Central memory CD4-positive, alpha-beta T cell (primary cell): ENCODE measurements at regions not wholly inside any gene's neighbourhood (a gene's known extent, or its start where the extent isn't known, plus 50 kb on each side); places are given as distances from the start of the nearest gene placed in this dataset.

Experiments
- DNase-seq: peaks from one replicate; pipeline ENCODE4 v3.0.0; 2022

DNA sequence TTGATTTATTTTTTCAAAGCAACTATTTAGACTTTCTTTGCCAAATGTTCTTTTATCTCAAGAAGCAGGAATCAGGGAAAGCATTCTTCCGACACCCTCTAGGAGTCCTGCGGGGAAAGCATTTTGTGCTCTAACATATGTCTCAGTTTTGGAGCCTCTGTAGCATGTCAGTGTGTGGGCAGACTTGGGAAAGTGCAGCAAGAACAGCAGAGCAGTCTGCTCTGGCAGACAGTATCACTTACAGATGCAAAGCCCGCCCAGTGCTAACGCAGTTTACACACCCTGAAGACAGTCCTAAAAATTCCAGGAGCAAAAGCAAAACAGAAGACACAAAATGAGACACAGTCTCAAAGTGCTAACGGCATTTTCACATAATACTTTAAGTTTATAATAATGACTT is 393.5 kb downstream of the KLF12 start:
- DNase-seq, result no peak

DNA sequence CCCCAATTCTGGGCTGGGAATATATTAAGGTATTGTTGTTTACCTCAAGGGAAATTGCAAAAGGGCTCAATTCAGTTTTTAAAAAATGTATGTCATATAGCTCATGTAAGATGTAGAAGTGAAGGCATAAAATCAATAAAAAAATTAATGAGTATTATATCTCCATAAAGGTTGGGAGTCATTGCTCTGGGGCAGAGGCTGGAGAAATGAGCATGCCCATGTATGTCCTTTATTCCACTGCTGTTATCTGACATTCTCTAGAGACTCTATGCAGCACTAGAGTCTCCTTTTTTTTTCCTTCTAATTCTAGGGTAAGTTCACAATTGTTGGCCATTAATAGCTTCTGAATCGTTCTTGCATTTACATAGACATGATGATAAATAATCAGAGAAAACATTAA is 394.8 kb downstream of the KLF12 start:
- no peak for DNase-seq

DNA sequence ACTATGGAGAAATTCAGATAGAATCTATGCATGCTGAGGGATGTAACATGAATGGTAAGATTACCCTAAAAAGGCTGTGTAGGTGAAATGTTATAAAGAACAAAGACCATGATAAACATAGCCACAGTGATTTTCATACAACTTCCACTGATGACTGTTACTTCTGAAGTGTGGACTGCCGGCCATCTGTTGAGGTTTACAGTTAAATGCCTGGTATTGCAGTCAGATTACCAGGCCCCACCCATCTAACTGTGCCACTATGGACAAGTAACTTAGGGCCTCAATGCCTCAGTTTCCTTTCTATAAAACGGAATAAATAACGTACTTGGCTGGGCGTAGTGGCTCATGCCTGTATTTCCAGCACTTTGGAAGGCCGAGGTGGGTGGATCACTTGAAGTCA is 395.6 kb downstream of the KLF12 start:
- DNase-seq, result no peak

DNA sequence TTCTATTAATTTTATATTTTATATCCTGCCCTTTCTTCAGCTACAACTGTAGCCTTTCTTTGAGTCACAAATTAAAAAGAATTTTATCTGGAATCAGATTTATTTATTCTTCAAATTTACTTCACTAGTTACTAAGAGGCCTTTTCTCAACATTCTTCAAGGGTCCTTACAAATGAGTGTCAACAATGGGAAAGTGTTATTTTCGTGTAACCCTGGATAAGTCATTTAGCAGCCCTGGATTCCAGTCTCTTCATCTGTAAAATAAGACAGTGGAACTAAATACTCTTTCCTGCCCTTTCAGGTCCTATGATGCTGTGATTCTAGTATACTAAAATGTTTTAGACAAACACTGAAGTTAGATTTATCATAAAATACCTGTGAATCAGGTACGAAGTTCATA is 397.0 kb downstream of the KLF12 start:
- DNase-seq, result no peak

DNA sequence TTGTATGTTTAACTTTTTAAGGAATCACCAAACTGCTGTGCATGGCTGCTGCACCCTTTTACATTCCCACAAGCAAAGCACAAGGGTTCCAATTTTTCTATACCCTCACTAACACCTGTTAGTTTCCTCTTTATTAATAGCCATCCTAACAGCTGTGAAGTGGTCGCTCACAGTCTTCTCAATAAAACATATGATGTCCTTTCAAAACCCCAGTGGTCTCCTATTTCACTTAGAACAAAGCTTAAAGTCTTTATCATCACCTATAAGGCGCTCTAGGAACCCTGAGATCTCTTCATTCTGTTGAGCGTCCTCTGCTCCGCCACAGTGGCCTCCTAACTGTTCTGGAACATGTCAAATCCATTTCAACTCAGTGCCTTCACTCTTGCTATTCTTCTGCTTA is 400.5 kb downstream of the KLF12 start:
- DNase-seq, result no peak

DNA sequence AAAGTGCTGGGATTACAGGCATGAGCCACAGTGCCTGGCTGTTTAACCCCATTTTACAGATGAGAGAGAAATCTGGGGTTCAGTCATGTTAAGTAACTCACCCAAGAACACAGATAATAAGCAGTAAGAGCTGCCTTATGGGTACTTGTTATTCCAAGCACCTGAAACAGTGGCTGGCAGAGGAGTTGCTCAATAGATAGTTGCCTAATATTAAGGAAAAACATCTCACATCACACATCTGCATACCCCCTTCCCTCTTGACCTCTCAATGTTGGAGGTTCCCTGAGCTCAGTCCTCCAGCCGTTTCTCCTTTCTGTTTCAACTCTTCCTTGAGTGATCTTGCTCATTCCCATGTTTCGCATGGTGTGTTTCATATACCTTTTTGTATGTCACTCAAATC is 401.9 kb downstream of the KLF12 start:
- no peak for DNase-seq

DNA sequence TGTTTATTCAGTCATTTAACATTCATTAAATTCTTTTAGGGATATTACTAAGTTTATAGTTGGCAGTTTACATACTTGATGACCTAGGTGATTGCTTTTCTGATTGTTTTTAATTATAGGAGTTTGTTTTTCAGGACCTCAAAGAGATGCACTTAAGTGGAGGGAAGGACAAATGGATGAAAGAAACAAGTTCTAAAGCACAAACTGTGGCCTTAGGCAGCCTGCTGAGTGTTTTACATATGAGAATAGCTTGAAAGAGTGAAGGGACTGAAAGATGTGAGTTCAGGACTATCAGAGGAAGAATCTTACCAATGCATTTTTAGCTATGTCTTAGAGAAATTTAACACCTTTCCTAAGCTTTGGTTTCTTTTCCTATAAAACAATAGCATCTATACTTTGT is 402.6 kb downstream of the KLF12 start:
- DNase-seq, result no peak

DNA sequence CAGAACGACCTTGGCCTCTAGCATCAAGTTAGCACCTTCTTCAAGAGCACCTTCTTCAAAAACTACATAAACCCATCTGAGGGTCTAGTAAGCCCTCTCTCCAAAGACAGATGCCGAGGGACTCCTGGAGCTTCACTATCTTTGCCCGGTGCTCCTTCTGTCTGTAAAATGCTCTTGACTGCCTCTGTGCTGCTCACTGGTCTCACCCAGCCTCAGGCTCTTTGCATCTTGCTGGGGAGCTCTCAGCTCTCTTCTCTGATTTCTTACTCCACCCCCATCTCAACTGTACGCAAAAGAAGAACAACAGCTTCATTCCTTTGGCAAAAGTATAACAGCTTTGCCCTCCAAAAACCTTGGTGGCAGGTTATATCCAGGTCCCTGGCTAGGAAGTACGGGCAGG is 404.2 kb downstream of the KLF12 start:
- DNase-seq, result no peak

DNA sequence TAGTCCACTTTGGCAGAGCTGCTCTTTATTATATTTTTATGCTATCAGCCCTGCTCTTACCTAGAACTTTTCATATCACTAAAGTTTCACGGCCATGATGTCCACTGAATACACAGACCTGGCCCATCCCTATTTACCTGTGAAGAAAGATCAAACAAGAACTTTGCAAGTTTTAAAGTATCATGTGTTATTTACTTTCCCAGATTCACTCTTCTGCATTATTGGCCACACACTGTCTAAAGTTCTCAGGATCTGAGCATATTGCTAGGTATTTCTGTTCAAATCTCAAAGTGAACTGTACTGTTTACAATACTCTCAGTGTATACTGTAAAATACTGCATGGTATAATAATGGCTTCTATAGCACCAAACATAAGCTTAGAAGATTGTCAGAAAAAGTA is 405.2 kb downstream of the KLF12 start:
- no peak for DNase-seq

DNA sequence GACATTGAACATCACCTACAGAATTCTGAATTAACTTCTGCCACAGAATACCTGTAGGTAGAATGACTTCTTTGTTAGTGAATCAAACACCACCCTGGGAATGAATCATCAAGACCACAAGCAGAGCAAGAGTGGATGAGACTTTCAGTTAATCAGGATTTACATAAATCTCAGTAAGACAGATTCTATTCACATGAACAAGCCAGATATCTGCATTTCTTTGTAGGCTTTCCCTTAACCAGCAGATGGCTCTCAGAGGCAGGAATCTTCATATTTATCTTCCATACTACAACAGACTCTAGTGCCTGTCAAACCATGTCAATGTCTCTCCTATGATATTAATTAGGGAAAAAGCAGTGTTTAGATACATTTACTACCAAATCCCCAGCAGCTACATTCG is 412.1 kb downstream of the KLF12 start:
- DNase-seq, result no peak

DNA sequence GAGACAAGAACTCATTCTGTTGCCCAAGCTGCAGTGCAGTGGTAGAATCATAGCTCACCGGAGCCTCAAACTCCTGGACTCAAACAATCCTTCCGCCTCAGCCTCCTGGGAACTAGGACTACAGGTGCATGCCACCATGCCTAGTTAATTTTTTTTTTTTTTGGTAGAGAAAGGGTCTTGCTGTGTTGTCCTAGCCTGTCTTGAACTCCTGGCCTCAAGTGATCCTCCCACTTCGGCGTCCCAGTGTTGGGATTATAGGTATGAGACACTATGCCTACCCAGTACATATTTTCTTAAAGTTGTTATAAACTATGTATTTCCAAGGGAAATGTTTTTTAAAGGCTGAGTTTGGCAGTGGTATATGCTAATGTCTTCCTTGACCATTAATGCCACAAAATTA is 412.6 kb downstream of the KLF12 start:
- DNase-seq, result no peak

DNA sequence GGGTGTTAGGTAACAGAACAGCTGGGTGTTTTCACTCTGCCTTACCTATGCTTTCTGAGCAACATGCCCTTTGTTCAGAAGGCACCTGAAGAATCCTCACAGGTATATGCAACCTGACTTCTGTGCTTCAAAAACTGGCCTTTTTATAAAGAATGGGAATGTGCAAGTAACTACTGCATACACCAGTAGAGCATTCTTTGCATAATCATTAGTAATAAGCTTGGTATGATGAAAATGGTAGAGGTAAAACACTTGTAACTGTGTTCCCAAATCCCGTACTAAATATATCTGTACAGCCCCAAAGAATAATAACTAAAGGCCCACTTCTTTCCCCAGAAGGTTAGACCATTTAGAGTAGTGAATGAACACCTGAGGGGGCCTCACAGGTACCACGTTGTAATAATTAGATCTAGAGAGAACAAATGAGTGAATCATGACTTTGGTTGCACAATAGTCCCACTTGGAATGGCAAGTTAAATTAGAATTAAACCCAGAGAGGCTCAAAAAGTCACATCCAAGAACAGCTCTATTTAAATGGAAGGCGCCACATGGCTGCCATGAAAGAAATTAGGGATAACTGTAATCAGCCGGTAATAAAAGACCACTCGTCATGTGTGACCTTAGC is 413.9 kb downstream of the KLF12 start:
- no peak for DNase-seq

DNA sequence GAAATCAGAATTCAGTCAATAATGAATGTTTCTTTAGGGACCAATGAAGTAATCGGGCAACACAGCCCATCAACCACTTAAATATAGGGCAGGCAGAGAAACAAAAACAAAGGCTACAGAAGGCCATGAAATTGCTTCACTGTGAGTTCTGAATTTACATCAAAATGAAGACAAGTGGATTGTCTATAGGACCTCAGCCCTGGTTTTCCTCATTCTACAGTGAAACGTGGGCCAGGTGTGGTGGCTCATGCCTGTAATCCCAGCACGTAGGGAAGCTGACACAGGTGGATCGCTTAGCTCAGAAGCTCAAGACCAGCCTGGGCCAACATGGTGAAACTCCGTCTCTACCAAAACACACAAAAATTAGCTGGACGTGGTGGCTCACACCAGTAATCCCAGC is 416.0 kb downstream of the KLF12 start:
- no peak for DNase-seq

DNA sequence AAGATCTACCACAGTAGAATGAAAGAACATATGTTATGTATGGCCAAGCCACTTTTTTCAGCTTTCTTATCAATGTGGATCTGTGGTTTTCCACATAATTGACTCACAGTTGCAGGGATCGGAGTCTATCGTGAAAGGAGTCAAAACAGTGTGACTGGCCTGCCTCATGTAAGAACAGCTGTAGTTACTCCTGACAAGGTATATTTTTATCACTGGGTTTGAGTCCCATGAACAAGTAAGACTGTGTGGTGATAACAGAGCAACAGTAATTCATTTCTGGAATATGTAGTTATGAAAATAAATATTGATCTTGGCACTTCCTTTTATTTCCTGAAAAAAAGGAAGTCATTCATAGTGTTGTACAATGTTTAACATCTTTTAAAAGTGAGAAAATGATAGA is 416.6 kb downstream of the KLF12 start:
- DNase-seq, result peak; percentile 19

DNA sequence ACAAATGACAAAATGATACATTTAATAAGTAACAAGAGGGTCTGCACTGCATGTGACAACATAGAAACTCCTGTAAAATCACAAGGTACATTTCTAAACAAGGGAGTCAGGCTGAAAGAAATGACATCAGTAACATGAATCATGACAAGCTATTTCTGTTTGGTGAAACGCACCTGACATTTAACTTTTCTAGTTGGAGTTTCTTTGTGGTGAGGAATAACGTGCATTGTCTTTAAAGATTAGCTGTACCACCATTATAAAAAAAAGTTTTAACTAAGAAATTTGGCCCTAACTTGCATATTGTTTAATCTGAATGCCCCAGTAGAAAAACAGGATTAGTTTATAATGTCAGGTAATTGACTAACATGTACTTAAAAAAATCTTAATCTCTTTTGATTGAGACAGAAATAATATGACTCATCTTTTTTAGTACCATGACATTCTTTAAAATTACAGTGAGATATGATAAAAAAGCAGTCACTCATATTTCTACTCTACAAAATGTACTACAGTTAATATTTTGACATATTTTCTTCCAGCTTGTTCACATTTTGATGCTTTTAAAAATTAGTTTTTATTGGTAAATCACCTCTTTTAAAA is 418.2 kb downstream of the KLF12 start:
- no peak for DNase-seq

DNA sequence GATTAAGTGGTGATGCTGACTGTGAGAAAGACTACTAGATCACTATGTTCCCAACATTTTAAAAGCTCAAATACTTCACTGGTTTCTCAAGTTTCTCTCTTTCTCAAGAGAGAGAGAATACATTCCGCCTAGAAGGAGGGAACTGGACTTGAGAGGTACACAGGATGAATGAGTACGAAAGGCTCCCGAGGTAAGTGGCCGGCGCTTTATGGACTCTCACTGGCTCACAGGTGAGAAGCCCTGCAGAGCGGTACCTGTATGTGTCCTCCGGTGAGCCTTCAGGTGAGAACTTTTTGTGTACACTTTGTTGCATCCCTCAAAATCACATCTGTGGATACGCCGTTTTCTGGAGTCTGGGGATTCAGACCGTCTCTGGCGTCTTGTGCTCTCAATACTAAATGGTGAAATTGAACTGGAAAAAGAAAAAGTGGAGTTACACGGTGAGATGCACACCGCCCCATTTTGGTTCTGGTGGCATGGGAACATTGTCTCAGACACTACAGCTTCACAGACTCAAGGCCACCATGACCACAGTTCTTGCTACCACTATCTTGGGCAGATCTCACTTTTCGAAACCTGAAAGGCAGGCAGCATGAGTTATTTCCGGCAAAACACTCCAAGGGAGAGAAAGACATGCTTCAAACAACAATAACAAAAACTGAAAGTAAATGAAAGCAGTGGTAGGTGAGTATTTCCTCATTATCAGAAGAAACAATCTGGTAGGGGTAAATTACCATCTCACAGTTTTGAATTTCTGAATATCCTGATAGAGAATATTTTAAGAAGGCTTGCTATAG is 418.9 kb downstream of the KLF12 start:
- peak; percentile 87 for DNase-seq

DNA sequence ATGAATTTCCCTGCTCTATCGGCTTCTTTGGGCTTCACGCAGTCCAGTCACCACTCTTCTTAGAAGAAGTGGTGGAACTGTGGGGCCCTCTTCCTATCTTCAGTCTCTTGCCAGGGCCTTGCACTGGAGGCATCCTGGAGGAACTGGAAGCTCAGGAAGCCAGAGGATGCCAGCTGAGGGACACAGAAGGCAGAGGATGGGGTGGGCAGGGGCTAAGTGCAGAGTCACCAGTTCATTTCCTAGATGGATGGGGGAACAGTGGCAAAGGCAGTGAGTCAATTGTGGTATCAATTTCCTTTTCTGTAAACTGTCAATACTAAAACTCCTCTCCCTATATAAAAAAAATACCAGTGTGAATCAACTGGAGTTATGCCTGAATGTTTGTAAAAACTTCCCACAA is 419.7 kb downstream of the KLF12 start:
- no peak for DNase-seq

DNA sequence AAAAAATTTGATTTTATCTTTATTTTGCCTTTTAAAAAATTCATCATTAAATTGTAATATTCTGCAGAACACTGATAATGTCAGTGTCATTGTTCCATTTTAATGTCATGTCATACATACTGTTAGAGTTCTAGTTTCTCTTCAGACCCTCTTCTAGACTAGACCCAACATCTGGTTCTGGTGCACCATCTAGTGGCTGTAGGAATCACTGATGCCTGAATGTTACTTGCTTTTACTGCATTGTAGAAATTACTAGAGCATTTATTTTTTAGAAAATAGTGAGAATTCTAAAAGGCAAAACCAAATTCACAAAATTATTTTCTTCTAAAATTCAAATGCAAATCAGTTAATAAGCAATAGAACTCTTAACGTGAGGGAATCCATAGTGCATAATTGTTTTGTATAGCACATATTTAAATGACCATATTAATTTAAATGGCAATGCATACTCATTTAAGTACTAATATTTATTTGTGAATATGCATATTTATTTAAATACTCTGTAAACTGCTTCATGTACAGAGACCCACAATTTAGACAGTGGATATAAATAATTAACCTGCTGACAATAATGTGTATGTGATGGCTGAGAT is 425.7 kb downstream of the KLF12 start:
- peak; percentile 61 for DNase-seq

DNA sequence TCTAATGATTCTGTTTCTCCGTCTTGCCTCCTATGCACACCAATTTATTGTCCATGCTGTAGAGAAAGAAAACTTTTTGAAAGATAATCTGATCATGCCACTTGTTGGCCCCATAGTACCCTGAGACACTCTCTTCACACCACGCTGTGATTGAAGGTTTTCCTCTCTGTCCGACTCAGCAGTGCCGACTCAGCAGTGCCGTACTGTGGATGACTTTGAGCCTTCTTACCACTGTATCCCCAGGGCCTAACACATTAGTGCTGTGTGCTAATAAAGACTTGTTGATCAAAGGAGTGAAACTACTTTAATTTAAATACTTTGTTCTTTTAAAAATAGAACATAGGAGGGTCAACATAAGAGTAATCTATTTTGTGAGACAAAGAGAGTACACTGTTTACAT is 429.6 kb downstream of the KLF12 start:
- DNase-seq, result no peak

DNA sequence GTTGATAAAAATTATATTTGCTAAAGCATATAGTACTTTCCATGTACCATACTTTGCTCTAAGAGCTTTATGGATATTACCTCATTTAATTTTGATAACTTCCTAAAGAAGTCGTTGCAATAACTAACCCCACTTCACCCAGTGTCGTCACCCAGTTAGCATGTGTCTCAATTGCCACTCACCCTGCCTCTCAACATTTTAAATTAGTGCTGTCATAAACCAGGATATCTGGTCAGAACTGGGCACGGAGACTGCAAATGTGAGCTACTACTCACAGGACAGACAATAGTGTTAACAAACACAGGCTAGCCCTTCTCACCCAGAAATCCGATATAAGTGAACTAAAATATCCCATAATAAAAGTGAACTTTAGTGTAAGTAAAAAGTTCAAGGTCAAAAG is 430.6 kb downstream of the KLF12 start:
- DNase-seq, result no peak

DNA sequence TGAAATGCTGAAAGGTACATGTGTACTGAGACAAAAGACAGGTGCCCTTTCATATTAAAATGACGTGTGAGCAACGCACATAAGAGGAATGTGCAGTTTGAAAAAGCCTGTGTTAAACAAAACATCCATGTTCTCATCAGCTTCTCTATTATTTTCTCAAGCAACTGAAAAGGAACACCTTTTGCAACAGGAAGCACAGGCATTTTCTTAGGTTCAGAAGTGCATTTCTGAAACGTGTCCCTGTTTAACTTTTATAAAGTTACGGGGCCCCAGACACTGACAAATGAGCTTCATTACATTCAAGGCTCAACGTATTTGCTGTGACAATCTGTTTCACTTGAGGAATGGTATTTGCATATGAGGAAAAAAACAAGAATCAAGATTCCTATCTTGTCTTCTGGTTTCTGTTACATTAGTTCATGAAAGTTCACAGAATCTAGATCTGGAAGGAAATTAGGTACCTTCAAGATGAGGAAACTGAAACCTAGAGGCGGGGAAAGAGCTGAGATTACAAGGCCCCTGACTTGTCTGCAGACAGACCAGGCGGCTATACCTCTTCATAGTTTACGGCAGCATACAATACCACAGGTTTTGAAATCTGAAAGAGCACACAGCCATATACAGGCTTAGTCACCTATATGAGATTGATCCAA is 431.7 kb downstream of the KLF12 start:
- peak; percentile 74 for DNase-seq

DNA sequence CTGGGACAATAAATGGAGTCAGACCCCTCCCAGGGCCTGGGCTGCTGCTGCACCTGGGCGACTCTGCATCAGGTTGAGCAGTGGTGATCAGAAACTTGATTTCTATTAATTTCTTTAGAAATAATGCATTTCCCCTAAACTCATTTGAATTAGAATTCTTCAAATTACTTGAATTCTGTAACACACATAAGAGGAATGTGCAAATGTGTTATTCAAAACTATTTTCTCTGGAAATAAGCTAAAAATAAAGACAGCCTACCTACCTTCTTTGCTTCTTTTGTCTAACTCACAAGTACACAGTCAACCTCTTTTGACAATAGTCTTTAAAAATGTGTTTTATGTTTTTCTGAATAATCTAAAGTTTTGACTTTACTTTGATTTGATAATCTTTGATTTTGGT is 433.0 kb downstream of the KLF12 start:
- DNase-seq, result no peak

DNA sequence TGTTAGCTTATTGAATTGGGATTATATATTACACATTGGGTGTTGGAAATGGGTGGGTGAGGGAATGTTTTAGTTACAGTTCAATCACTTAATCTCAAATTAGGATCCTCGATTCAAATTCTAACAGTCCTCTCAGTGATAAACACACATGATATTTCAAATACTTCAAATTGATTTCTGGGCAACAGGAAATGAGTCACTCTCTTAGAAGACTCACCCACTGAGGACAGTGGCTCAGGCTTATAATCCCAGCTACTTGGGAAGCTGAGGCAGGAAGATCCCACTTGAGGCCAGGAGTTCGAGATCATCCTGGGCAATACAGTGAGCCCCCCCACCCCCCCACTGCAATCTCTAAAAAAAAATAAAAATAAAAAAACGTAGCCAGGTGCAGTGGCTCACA is 435.3 kb downstream of the KLF12 start:
- DNase-seq, result no peak

DNA sequence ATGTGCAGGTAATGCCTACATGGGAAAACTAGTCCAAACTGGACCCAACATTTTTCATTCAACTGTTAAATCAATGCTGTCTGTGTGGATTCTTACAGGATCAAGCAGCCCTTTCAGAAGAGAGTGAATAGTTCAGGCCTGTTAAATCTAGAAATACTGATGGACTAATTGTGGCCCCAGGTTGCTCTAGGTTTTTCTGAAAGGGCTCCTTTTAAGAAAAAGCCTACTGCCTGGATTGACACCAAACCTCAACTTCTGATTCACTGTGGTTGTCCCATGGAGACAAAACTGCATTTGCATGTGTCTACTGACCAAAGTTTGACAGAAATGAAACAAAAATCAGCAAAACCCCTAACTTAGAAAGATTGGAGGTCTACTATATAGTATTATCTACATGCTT is 437.0 kb downstream of the KLF12 start:
- no peak for DNase-seq
